ENCODE measurements at regions not wholly inside any gene's neighbourhood (a gene's known extent, or its start where the extent isn't known, plus 50 kb on each side); places are given as distances from the start of the nearest gene placed in this dataset.
"Not testable (repeated sequence)": the region's sequence is repeated elsewhere in the genome, so short reads cannot be mapped to it uniquely, and the experiment has no call there.

DNA sequence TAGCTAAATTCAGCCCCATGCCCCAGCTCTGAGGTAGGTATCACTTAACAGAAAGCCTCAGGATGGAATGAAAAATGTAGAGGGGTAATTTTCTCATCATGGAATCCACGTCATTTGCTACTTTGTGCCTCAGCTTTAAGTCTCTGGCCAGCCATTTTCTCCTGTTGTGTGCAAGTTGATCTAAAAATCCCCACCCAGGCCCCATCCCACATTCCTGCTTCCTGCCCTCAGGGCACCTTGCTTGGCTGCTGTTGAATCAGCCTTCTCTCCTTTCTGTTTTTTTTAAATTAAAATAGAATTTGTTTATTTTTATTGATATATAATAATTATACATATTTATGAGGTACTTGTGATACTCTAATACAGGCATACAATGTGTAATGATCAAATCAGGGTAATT lies 179.9 kb upstream of the TSHZ3 start:
- DNase-seq (ENCODE audit: low read depth in 2 of 2) = no peak

DNA sequence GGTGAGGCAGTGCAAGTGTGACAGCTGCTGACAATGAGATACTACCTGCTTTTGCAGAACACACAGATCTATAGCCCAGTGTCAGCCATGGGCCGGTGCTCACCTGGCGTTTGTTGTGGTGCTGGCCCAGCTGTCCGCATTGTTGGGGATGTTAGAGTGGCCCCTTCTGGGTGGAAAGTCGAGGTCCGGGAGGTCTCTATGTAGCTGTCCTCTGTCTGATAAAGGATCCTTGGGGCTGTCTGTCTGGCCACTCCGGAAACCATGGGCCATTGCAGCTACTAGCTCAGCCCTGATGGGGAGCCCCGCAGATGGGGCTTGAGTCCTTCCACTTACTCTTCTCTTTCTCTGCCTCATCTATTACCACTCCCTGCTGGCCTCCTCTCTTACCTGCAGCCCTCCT lies 181.5 kb upstream of the TSHZ3 start:
- no peak for DNase-seq (ENCODE audit: low read depth in 2 of 2)

DNA sequence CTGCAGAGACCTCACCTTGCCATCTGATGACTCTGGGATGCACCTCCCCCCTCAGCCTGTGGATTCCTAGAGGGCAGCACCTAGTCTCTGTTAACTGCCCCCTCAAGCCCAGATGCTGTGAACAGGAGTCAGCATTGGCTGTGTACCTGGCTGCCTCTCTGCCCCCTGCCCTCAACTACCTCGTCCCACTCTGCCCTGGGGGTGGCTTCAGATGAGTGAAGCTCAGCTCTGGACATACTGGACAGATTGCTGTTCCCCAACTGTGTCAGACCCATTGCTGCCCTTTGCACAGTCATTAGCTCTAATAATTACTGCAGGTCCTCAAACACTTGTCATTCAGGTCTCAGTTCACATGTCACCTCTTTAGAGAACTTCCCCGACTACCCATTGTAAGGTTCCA lies 182.1 kb upstream of the TSHZ3 start:
- DNase-seq (ENCODE audit: low read depth in 2 of 2) = no peak

- DNase-seq (ENCODE audit: low read depth in 2 of 2) = no peak
These were observed 182.8 kb upstream of the TSHZ3 start for GRCh38 chr19:31532034-31532433.

- no peak for DNase-seq (ENCODE audit: low read depth in 2 of 2)
These were observed 183.9 kb upstream of the TSHZ3 start for GRCh38 chr19:31533114-31533513.

GRCh38 chr19:31534231-31534630 lies 185.0 kb upstream of the TSHZ3 start:
- DNase-seq (ENCODE audit: low read depth in 2 of 2) = no peak

DNA sequence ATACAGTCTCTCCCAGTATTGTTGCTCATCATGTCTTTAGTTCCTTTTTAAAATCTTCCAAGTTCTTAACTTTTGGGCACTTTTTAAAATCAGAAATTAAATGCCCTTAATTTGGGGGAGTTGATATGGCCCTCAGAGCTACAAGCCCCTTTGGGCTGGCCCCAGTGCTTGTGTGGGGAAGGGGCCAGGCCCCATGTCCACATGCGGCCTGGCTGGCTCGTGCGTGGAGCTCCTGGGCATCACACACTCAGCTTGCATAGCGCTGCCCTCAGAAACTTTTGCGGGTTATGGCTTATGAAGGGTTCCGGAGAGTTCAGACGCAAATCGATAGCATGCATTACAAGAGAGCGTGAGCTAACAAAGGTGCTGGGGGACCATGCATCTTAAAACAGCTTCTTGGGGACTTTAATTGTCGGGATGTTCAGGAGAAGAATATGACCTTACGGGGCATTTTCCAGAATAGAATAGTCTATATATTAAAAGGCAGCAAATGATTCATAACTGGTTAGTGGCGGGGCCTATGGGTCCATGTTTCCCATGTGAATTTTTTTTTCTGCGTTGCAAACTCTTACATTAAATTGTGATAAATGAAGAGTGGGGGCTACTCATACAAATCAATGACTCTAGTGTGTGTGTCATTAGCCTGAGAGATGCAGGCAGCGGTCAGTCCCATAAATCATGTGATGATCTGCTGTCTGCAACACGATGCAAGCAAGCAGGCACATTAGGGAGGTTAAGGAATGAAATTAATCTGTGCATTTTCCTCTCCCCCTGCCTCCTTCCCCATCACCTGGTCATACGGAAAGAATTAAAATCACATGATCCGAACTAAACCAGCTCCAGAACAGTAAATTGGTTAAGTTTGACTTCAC lies 185.8 kb upstream of the TSHZ3 start:
- no peak for DNase-seq (ENCODE audit: low read depth in 2 of 2)

DNA sequence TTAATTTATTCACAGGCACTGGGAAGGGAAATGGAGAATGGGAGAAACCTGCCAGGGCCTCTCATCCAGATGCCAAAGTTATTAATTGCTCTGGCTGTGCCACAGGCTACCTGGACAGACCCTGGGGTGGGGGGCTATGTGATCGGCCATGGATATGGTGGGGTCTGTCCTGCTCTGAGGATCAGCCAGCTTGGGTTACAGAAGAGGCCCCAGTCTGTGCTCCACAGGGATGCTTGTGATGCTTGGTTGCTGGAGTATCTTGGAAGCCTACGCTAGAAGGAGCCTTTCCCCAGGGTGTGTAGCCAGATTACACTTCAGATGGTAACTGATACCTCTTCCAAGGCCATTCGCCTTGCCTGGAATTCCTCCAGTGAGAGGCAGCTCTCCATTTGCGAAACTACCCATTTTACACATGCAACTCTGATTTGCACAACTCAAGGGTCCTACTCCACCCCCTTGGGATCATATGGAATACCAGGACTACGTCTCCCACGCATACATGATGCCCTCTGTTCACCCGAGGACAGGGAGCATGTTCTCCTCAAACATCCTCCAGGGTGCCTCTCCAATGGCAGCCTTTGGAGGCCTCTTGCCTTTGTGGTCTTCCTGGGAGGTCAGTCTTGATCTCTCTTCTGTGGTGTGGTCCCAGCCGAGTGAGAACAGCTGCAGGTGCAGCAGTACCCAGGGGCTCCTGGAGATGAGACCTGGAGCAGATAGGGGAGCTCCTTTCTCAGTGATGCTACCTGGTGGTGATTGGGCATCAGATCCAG lies 186.6 kb upstream of the TSHZ3 start:
- no peak for DNase-seq (ENCODE audit: low read depth in 2 of 2)

DNA sequence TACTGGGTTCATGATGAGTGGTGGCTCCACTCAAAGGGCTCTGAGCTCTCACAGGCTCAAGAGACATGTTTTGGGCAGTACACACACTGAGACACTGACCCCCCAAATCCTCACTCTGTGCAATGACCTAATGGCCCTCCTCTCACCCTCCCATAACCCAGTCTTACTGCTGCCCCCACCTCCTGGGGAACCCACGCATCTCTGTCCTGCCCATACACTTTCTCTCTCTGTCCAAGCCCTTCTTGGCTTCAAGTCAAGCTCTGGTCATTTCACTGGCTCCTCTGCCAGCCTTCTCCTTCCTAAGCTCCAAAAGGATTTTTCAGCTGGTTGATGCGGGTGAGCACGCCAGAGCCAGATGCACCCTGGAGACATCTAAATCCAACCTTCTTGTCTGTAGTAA lies 187.9 kb upstream of the TSHZ3 start:
- DNase-seq (ENCODE audit: low read depth in 2 of 2) = no peak

DNA sequence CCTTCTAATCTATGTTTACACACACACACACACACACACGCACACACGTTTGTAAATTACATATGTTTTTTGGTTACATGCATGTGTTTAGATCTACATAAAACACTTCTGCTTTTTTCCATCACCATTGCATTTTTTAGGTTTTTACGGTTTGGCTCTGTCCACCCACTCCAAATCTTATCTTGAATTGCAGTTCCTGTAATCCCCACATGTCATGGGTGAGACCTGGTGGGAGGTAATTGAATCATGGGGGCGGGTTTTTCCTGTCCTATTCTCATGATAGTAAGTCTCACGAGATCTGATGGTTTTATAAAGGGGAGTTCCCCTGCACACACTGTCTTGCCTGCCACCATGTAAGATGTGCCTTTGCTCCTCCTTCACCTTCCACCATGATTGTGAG lies 188.7 kb upstream of the TSHZ3 start:
- DNase-seq (ENCODE audit: low read depth in 2 of 2) = not testable (repeated sequence)

GRCh38 chr19:31538879-31539278 lies 189.6 kb upstream of the TSHZ3 start:
- no peak for DNase-seq (ENCODE audit: low read depth in 2 of 2)

DNA sequence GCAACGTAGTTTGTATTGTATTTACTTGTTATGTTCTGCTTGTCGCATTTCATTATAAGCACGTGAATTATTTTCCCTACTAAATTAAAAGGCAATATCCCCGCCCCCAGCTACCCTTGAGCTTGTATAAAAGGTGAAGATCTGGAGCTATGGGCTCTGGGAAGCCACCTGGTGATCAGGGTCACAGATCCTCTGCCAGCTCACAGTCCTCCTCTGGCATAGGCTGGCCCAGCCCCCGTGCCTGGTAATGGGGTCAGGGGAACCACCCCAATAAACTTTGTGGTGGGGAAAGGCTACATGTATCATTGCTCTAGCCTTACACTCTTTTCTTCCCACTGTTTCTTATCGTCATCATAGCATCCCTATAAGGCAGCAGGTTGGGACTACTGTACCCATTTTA lies 190.2 kb upstream of the TSHZ3 start:
- DNase-seq (ENCODE audit: low read depth in 2 of 2) = no peak

GRCh38 chr19:31541396-31541795 lies 192.2 kb upstream of the TSHZ3 start:
- DNase-seq (ENCODE audit: low read depth in 2 of 2) = no peak

DNA sequence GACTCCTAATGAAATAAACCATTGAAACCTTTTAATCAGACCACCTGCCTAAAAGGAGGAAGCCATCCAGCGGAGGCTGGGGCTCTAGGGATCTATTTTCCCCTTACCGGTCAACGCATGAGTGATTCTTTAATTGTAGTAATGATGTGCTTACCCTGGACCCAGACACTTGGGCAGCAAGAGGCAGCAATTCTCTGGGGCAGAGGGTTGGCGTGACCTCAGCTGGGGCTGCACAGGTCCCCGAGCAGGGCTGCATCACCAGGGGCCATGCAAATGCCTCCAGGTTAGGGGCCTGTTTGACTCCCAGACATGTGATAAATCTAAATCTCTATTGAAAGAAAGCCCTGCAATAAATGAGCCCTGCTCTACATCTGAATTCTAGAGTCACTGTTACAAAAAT lies 194.2 kb upstream of the TSHZ3 start:
- no peak for DNase-seq (ENCODE audit: low read depth in 2 of 2)

DNA sequence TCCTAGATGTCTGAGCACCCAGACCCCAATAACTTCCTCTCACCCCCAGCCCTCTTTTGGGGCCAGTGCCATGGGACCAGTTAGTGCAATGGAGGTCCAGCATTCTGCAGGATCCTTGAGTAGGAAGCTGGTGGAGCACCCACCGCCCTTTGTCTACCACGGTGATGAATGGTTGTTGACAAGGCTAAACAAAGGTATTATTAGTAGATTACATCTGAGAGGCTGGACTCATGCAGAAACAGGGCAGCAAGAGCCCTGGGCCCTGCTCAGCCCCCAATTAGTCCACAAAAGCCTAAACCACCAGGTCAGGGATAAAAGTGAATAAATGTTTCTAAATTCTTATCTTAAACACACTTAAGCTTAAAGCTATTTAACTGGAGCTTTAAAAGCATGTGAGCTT lies 196.5 kb upstream of the TSHZ3 start:
- DNase-seq (ENCODE audit: low read depth in 2 of 2) = no peak

GRCh38 chr19:31546205-31546960 lies 197.1 kb upstream of the TSHZ3 start:
- DNase-seq (ENCODE audit: low read depth in 2 of 2) = no peak

DNA sequence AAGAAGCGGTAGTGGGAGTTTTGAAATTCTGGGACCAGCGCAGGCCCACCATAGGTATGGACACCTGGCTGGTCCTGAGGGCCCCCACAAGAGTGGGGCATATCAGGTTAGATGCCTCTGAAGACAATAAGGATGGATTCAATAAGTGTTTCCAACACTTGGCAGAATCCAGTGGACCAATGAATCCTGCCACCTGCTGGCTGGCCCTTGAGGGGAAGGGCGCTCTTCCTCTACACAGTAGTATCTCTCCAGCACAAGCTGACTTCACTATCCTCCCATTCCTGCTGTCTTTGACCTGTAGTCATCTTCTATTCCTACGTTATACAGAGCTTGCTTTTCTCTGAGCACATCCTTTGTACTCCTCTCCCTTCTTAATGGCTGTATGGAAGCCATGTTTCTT lies 199.7 kb upstream of the TSHZ3 start:
- DNase-seq (ENCODE audit: low read depth in 2 of 2) = no peak

GRCh38 chr19:31553112-31553845 lies 204.0 kb upstream of the TSHZ3 start:
- DNase-seq (ENCODE audit: low read depth in 2 of 2) = no peak

DNA sequence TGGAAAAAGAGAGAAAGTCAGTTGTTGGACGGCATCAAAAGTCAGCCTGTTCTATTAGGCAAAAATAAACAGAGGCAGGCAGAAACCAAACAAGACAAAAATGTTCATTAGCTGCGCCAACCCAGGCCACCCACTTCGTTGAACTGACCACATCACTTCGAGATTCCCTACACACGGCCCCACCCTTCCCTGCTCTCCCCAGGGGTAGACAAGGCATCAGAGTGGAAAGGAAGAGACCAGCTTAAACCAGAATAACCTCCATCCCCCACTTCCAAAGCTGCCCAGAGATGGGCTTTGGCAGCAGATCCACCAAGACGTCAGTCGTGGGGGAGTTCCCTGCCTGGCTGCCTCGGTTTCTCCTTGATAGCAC lies 204.6 kb upstream of the TSHZ3 start:
- DNase-seq (ENCODE audit: low read depth in 2 of 2) = no peak

DNA sequence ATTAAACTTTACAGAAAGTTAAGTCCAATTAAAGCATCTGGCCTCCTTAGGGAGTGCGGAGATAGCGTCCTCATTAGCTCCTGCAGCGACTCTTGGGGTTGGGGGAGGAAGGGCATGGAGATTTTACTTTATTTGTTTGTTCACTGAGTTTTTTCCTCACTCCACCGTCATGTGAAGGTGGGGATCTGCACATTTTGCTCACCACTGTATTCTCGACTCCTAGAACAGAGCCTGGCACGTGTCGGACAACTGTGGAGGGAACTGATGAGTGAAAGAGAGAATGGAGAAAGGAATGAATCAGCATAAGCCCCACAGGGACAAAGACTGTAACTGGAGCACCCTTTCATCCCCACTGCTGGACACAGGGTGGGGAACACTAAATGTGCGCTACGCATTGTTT lies 205.1 kb upstream of the TSHZ3 start:
- no peak for DNase-seq (ENCODE audit: low read depth in 2 of 2)

GRCh38 chr19:31555634-31556215 lies 206.5 kb upstream of the TSHZ3 start:
- no peak for DNase-seq (ENCODE audit: low read depth in 2 of 2)

All from stimulated activated CD4-positive, alpha-beta T cell treated with anti-CD3 and anti-CD28 coated beads, Interleukin-1b, Interleukin-23, amount 100 ng/mL, for 4 hours (primary cell).